Coronary artery (tissue), 2 donors: ENCODE measurements at regions not wholly inside any gene's neighbourhood (a gene's known extent, or its start where the extent isn't known, plus 50 kb on each side); places are given as distances from the start of the nearest gene placed in this dataset.
"Not testable (repeated sequence)": the region's sequence is repeated elsewhere in the genome, so short reads cannot be mapped to it uniquely, and the experiment has no call there.

Source experiments
- DNase-seq: peaks from one replicate; pipeline ENCODE4 v3.0.0-alpha.2; 2017; ENCODE audit warnings: low spot score
- H3K27ac ChIP-seq, 2 donors: fragments of 200-600 bp; sonication (generic); one replicate each; pipeline ENCODE4 v1.5.1; 2016 to 2019
- H3K4me3 ChIP-seq: fragments of 200-600 bp; sonication (generic); 2 replicates; pipeline ENCODE4 v1.5.1; 2016; ENCODE audit warnings: mild to moderate bottlenecking, moderate library complexity
- TF ChIP-seq, protein P1 (sequence below): fragments of 200-600 bp; sonication (generic); IDR thresholded peaks from one replicate; pipeline ENCODE4 v1.5.1; 2019; ENCODE audit warnings: antibody characterized with exemption

DNA sequence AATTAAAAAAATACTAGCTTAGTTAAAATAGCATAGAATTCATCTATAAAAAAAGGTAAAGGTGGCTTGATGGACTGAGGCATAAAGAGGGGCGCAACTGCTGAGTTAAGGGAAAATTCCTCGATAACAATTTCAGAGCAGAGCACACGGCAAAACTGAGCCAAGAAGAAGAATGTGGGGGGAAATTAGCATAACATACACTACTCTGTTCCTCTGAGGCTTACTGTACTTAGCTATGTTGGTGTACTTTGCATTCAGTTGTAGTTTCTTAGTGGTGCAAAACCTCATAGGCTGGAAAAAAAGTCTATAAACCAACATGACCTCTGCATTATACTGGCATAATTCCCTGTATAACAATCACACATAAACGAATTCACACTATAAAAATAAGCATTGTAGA, 357.9 kb upstream of the LRRC3B start:
- no peak overlapping the region for H3K27ac ChIP-seq
- TF ChIP-seq, protein P1, sequence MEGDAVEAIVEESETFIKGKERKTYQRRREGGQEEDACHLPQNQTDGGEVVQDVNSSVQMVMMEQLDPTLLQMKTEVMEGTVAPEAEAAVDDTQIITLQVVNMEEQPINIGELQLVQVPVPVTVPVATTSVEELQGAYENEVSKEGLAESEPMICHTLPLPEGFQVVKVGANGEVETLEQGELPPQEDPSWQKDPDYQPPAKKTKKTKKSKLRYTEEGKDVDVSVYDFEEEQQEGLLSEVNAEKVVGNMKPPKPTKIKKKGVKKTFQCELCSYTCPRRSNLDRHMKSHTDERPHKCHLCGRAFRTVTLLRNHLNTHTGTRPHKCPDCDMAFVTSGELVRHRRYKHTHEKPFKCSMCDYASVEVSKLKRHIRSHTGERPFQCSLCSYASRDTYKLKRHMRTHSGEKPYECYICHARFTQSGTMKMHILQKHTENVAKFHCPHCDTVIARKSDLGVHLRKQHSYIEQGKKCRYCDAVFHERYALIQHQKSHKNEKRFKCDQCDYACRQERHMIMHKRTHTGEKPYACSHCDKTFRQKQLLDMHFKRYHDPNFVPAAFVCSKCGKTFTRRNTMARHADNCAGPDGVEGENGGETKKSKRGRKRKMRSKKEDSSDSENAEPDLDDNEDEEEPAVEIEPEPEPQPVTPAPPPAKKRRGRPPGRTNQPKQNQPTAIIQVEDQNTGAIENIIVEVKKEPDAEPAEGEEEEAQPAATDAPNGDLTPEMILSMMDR, result no peak
- H3K4me3 ChIP-seq, result no peak overlapping the region
- DNase-seq, result no peak

DNA sequence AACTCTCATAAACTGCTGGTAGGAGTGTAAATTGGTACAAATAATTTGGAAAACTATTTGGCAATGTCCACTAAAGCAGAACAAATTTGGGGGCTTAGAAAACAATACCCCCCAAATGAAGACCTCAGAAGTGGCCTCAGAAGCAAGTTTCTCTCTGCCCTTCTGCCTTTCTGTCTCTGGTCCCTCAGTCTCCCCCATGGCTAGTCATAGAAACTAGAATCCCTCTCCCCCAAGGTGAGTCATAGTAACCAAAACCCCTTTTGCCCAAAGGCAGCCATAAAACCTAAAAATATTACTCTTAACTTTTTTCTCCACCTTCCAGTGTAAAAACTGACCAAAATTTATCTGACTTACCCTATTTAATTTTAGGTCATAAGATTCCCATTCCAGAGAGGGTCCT, 350.7 kb upstream of the LRRC3B start:
- Histone ChIP-seq H3K27ac (no peak overlapping the region), H3K4me3 (no peak overlapping the region)
- no peak for DNase-seq
- TF ChIP-seq, protein P1, result no peak

- DNase-seq, result no peak
- Histone ChIP-seq H3K27ac (no peak overlapping the region), H3K4me3 (no peak overlapping the region)
- TF ChIP-seq, protein P1, result no peak
These were observed 349.4 kb upstream of the LRRC3B start for GRCh38 chr3:26273196-26273595.

DNA sequence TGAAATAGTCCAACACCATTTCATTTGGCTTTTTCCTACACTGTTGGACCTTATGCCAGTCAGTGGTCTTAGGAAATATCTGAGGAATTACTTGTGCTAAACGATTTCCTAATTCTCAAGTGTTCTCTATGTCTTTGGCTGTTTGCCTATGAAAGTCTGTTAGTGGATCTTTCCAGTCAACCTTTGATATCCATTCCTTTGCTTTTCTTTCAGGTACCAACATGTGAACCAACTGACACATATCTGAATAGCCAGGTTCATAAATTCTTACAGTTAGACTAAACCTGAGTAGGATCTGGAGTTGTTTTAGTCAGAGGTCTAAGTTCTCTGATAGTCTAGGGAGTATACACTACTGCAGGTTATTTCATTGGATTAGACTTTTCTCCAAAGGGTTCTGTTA, 343.5 kb upstream of the LRRC3B start:
- Histone ChIP-seq H3K27ac (no peak overlapping the region), H3K4me3 (no peak overlapping the region)
- no peak for DNase-seq
- TF ChIP-seq, protein P1, result no peak

GRCh38 chr3:26280517-26280916, 342.1 kb upstream of the LRRC3B start:
- DNase-seq, result no peak
- H3K4me3 ChIP-seq, result no peak overlapping the region
- TF ChIP-seq, protein P1, result no peak
- H3K27ac ChIP-seq, result no peak overlapping the region

- Histone ChIP-seq H3K27ac (no peak overlapping the region), H3K4me3 (no peak overlapping the region)
- DNase-seq, result no peak
- TF ChIP-seq, protein P1, result no peak
These were observed 341.1 kb upstream of the LRRC3B start for GRCh38 chr3:26281284-26281985.

- DNase-seq, H3K4me3 ChIP-seq: not testable (repeated sequence)
These were observed 338.1 kb upstream of the LRRC3B start for GRCh38 chr3:26284503-26284902.

DNA sequence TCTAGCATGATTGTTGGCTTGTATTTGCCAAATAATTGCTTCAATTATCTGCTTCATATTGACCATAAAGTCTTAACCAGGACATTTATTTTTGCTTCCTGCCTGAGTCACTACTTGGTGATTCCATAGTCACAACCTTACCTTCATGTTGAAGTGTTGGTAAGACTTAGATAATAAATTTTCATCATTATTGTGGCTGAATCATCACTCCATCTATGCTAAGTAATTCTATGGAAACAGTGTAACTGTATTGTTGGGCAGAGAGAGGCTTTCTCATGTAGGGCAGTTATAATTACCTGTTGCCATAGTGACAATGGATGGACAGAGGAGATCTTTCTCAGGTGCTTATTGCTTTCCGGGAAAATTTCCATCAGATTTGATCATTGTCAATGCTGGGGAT, 330.7 kb upstream of the LRRC3B start:
- Histone ChIP-seq H3K4me3 (no peak overlapping the region), H3K27ac (no peak overlapping the region)
- TF ChIP-seq, protein P1, result no peak
- no peak for DNase-seq

More at GRCh38 chr3:26284503-26284902, 338.1 kb upstream of the LRRC3B start:
- H3K27ac ChIP-seq, result not testable (repeated sequence)
